HG03064 (cell line): ENCODE measurements at regions not wholly inside any gene's neighbourhood (a gene's known extent, or its start where the extent isn't known, plus 50 kb on each side); places are given as distances from the start of the nearest gene placed in this dataset.

Source experiments
- ATAC-seq: cut with Tn5 transposase; IDR thresholded peaks from one replicate; pipeline ENCODE4 v1.9.1; 2021; ENCODE audit warnings: low read depth; ENCODE audit not compliant: unreplicated experiment

DNA sequence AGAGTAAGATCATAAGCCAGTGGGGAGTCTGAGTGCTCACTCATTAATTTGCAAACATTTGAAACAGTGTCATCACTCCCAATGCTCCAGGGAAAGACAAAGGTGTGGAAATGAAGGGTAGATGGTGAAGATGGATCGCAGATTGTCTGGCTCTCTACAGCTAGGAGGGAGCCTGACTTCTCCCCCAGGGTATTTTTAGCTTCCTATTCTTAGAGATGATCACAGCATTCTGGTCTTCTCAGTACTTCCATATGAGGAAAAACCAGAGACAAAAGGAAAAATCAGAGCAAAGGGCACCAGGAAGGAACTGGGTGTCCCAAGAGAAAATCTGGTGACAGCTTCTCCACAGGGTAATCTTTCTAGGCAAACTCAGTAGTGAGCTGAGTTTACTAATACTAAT, 401.9 kb upstream of the GRIA1 start:
- no peak for ATAC-seq

DNA sequence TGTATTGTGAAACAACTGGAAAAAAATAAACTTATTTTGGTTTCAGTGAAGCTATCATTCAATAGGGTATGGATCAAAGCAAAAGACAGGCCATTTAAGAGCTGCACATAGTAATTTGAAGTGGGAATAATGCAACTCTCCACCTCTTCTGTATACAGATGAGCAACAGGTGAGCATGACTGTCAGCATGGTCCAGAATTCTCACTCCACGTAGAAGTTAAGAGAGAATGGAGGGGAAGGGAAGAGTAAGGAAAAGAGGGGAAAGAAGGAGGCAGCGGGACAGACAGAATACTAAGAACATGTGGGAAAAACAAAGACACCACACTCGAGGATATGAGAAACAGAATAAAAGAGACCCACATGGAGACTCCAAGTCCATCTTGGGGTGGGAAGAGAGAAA, 396.1 kb upstream of the GRIA1 start:
- no peak for ATAC-seq

GRCh38 chr5:153096381-153096780, 394.1 kb upstream of the GRIA1 start:
- no peak for ATAC-seq

DNA sequence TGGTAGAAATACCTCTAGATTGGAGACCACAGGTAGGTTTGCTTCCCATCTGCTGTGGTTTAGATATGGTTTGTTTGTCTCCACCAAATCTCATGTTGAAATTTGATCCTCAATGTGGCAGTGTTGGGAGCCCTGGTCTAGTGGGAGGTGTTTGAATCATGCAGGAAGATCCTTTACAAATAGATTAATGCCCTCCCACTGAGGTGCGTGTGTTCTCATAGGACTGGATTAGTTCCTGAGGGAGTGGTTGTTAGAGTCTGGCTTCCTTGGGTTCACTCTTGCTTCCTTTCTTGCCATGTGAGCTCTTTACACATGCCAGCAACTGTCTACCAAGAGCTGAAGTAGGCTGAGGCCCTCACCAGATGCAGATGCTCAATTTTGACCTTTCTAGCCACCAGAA, 391.1 kb upstream of the GRIA1 start:
- no peak for ATAC-seq

DNA sequence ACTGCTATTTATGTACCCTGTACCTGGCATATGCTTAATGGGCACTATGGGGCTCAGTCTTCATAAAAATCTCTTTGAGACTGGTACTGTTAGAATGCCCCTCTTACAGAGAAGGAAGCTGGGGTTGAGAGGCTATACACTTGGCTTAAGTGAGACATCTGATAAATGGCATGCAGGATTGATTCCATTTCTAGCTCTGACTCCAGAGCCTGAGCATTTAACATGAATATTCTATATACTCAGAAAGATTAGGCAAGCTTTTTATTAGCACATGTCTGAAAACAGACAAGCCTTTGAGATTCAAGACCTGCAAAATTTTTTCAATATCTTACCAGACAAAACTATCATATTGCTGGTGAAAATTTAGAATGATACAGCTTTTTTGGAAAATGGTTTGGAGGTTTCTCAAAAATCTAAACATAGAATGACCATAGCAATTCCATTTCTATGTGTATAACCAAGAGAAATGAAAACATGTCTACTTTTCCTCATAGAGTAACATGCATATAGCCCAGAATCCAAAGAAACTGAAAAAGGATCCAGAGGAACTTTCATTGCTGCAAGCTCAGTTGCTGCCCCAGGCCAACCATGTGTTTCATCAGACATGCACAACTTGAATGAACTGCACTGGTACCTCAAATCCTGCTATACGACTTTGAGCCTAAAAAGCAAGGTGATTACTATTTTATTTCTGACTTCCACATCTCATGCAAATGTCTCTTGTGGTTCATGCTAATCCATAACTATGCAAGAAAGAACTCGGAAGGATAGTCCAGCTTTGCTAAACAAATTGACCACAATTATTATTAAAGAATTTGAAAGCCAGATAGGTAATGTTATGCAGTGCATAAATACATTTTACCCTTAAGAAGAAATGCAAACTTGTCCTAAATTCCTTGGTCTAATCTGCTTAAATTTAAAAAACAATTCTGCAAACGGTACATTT, 389.0 kb upstream of the GRIA1 start:
- ATAC-seq: no peak

DNA sequence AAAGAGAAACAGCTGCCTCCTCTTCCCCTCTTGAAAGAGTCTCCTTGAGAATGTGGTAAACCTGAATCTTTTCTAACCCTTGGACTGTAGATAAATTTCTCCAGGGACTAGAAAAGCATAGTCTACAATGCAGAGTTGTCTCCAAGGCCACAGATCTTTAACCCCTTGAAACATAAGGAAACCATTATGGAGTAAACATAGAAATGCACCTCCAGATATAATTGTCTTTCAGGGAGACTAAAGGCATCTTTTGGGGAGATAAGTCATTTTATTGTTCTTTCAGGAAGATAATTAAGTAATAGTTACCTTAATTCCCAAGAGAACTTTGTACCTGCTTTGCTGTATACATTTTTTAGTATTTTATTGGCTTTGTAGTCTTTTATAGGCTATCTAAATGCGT, 373.6 kb upstream of the GRIA1 start:
- ATAC-seq: no peak

- no peak for ATAC-seq
Measured at GRCh38 chr5:153118018-153118417, 372.5 kb upstream of the GRIA1 start.

GRCh38 chr5:153122403-153122802, 368.1 kb upstream of the GRIA1 start:
- no peak for ATAC-seq

GRCh38 chr5:153130296-153130695, 360.2 kb upstream of the GRIA1 start:
- no peak for ATAC-seq

GRCh38 chr5:153135411-153135810, 355.1 kb upstream of the GRIA1 start:
- no peak for ATAC-seq

DNA sequence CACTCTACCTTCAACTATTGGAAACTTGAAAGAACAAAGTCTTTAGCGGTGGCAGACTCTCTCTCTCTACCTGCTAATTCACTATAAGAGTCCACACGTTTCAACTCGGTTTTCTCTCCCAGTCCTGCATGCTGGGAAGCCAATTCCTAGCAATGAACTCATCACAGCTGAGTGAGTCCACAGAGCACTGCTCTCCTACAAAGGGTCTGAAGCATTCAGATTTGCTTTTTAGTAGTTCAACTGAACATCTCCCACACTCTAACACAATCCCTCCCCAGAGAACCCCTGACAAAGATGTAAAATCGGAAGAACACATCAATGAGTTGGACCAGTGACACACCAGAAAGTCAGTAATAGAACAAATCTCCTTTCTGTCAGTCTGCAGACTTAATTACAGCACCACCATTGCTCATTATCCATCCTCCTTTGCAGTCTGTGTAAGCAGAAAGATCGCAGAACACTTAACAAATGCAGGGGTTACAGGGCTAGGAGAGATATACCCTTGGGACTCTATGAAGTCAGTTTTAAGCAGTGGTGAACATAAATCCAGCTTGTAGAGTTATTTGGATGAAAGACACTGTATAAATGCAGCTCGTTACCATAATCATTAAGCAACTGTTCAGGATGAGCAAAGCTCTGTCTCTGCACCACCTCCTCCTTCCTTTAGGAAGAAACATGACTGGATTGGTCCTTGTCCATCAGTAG, 353.4 kb upstream of the GRIA1 start:
- ATAC-seq: no peak

DNA sequence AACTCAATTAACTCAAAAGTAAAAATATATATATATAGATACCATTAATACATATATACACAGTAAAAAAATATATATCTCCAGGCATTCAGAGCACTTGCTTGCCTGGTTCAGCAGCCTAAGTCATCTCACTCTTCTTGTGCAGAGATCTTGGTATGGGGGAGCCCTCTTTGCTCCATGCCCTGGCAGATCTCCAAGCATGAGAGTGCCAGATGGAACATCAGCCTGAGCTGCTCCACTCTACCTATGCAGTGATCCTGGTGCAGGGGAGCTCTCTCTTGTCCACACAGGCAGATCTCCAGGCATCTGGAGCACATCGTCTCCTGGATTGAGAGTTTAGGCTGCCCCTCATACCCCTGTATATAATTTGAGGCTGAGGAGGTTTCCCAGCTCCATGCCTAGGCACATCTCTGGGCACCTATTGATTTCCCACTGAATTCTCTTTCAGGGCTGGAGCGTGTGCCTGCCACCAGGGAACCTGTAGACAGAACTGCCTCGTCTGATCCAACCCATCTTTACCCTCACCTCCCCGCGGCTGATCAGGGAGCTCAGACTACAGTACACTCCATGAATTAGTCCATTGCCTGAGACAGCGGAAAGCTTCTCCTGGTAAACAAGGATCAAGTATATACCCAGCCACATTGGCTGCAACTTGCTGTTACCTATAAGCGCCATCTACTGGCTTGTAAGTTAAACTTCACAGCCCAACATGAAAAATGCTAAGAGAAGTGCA, 342.4 kb upstream of the GRIA1 start:
- ATAC-seq: peak; percentile 71

GRCh38 chr5:153148624-153148976, 341.9 kb upstream of the GRIA1 start:
- ATAC-seq: no peak

- no peak for ATAC-seq
Measured at GRCh38 chr5:153151558-153151957, 338.9 kb upstream of the GRIA1 start.

GRCh38 chr5:153153086-153153485, 337.4 kb upstream of the GRIA1 start:
- ATAC-seq: no peak

DNA sequence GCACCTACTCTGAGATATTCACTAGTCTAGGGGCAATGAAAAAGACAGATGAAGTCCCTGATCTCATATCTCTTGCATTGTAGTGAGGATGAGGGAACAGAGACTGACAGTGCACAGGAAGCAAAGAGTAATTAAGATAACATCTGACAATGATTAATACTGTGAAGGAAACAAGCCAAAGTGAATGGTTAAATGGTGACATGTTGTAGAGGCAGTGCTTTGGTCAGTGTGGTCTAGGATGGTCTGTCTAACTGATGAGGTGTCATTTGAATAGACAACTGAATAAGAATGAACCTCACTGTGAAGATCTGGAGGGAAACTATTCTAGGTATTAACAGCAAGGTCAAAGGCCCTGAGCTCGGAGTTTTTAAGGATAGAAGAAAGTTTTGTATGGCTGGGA, 333.3 kb upstream of the GRIA1 start:
- ATAC-seq: no peak

DNA sequence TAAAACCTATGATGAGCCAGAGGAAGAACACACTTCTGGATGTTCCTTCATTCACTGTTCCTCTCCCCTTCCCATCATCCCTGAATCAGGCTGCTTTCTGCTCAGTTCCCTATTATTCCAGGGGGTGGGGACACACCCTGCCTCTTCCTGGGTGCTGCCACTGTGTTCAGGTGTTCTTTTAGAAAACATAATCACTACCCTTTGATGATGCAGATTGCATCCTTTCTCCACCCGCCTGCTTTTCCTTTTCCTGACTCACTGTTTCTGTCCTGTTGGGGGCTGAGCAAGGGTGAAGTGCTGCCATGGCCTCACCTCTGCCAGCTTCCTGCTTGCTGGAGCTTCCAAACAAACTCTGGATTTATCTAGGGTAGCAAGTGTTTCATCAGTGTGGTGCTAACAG, 331.9 kb upstream of the GRIA1 start:
- no peak for ATAC-seq

DNA sequence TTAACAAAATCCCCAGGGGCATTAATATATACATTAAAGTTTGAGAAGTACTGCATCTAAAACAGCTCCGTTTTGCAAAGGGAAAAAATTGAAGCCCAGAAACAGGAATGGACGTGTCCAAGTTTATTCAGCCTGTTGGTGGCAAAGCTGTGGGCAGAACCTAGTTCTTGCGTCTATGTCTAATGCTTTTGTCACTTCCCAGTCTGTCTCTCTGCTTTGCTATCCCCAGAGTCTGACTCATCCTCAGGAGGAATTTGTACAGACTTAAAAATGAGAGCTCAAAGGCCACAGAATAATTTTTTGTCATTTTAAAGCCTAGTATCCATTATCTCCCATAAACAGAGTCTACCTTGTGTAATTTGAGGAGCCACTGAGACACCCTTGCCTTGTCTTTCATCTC, 330.9 kb upstream of the GRIA1 start:
- ATAC-seq: no peak

DNA sequence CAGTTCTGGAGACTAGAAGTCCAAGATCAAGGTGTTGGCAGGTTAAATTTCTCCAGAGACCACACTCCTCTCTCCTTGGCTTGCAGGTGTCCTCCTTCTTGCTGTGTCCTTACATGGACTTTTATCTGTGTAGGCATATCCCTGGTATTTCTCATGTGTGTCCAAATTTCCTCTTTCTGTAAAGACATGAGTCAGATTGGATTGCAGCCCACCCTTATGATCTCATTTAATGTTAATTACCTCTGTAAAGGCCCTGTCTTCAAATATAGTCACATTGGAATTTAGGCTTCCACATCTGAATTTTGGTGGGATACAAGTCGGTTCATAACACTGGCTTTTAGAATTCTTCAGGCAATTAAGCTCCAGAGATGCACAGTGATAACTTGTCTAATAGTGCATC, 322.2 kb upstream of the GRIA1 start:
- no peak for ATAC-seq

GRCh38 chr5:153187503-153187902, 303.0 kb upstream of the GRIA1 start:
- ATAC-seq: no peak

- ATAC-seq: no peak
Measured at GRCh38 chr5:153206361-153206760, 284.1 kb upstream of the GRIA1 start.
